GM18909 (cell line): ENCODE measurements at regions not wholly inside any gene's neighbourhood (a gene's known extent, or its start where the extent isn't known, plus 50 kb on each side); places are given as distances from the start of the nearest gene placed in this dataset.

Experiments used
- ATAC-seq: cut with Tn5 transposase; IDR thresholded peaks from one replicate; pipeline ENCODE4 v1.9.1; 2021; ENCODE audit warnings: mild to moderate bottlenecking; ENCODE audit not compliant: unreplicated experiment, poor library complexity

DNA sequence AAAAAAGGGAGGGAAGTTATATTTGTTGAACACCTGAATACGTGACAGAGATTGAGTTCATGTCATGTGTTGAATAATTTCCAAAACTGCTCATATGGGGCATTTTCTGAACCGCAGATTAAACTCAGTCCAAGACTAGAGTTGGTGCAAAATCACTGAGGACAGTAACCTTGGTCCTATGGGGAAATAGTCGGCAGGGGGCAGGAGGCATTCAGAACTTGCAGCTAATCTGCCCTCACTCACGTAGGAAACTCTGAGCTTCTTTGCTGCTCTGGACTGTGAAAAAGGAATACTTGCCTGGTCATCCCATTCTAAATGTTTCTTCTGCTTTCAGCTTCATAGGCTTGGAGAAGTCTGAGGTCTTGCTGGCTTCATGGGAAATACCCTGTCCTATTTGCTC, 228.3 kb upstream of the ZP4 start:
- no peak for ATAC-seq

DNA sequence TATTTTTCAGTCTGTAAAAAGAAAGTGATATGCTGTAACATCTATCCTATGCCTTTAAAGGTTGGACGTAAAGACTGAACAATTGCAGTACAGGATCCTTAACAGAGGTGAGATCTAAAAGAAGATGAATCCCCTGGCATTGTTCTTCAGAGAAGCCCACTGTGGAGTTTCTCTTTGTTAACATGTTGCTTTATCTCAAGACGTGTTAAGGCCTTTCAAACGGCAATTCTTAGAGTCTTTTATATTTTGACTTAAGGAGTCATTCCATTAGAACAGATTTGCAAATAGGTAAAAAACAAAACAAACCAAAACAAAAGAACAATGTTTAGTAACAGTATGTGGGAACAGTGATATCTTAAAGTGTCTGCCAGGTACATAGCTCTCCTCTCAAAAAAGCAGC, 225.1 kb upstream of the ZP4 start:
- ATAC-seq = no peak

DNA sequence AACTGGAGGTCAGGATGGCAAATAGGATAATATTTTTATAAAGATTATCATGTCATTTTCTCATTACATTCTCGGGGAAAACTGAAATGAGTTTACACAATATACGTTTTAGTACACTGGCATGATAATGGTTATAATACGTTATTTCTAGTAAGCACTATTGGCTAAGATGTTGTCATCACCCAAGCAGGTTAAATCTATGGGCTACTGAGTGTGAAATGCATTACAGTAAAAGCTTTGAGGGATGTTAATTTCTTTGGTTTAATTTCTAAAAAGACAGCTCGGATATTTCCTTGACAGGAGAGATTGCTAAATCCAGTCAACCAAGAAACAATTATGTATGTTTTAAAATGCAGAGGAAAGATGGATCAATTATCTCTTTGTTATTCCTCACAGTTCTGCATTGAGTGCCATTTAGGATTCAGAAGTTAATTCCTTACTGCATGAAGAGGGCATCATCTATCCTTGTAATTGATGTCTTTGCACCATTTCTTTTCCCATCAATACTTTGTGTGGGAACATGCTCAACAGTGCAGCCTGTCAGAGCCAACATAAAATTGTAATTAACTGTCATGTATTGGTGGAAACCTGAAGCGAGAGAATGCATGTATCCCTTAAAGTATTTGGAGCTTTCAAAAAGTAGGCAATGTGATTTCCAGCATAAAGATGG, 222.4 kb upstream of the ZP4 start:
- no peak for ATAC-seq

DNA sequence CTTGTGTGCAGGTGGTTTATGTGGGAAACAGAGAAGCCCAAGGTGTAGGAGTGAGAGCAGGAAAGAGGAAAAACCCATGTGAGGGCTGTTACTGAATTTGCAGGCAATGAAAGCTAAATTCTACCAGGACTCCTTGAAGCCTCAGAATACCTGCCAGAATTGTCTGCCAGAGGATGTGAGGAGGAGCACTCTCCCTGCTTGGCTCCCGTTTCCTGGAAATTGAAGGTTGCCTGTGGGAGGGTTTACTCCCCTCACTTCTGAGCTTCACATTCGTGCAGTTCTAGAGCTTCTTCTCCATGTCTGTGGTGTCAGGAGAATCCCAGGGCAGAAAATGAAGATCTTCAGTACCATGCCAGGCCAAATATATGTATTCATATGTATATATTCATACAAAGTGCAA, 220.8 kb upstream of the ZP4 start:
- no peak for ATAC-seq

DNA sequence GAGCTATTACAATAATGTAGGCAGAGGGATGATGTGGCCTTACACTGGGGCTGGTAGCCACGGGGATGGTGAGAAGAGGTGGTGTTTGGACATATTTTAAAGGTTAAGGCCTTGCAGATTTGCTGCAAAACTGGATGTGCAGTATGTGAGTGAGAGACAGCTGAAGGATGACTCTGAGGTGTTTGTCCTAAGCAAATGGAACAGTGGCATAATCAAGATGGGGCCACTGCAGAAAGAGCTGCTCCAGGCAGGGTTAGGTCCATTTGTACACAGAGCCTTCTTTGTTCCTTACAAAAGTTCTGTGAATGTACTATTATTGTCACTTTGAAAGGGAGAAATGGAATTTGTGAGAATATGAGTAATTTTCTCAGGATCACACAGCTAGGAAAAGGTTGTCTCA, 220.4 kb upstream of the ZP4 start:
- no peak for ATAC-seq

DNA sequence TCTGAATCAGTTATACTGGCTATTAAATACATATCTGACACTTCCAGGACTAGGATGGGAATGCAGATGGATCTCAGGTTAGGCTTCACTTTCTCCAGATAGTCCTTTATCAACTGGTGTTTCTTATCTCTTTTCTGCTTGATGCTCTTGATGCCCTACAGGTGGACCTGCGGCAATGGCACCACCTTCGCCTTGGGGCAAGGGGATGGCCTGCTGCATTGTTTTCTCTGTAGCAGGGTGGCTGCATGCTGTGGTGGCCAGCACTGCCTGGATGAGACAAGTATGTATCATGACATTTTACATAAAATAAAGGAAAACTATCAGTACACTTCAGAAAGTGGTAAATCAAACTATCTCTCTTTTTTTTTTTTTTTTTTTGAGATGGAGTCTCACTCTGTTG, 217.7 kb upstream of the ZP4 start:
- no peak for ATAC-seq

DNA sequence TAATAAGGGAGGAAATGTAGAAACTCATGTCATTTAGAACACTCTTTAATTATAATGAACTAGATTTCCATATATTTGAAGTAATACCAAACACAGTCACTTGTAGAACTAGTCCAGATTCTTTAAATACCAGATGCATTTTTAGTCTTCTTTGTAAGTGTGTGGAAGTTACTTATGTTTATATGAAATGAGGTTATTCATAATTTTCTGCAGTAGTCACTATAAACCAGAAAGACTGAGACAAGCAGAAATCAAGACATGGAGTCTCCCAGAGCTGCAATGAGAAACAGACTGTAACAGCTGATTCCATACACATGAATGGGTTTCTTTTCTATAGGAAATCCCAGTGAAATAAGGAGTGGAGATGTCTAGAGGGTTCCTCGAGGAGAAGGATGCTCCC, 216.6 kb upstream of the ZP4 start:
- no peak for ATAC-seq

- no peak for ATAC-seq
Observed at GRCh38 chr1:238104752-238105151, 214.0 kb upstream of the ZP4 start.

- no peak for ATAC-seq
Observed at GRCh38 chr1:238101923-238102322, 211.2 kb upstream of the ZP4 start.

DNA sequence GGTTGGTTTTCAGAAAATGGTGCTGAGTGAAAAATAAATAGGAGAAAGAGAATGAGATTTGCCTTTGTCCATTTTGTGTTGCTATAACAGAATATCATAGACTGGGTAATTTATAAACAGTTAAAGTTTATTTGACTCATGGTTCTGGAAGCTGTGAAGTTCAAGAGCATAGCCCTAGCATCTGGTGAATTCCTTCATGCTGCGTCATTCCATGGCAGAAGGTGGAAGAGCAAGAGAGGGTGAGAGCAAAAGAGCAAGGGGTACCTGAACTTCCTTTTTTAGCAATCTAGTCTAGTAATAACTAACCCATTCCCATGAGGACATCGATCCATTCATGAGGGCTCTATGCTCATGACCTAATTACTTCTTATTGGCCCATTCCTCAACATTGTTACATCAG, 209.1 kb upstream of the ZP4 start:
- no peak for ATAC-seq

GRCh38 chr1:238089615-238090014, 198.9 kb upstream of the ZP4 start:
- no peak for ATAC-seq

- ATAC-seq = no peak
Observed at GRCh38 chr1:238088560-238089290, 198.0 kb upstream of the ZP4 start.

GRCh38 chr1:238073991-238074390, 183.3 kb upstream of the ZP4 start:
- no peak for ATAC-seq

GRCh38 chr1:238071061-238071460, 180.3 kb upstream of the ZP4 start:
- no peak for ATAC-seq

- ATAC-seq = peak; percentile 55
Observed at GRCh38 chr1:238063454-238063853, 172.7 kb upstream of the ZP4 start.

DNA sequence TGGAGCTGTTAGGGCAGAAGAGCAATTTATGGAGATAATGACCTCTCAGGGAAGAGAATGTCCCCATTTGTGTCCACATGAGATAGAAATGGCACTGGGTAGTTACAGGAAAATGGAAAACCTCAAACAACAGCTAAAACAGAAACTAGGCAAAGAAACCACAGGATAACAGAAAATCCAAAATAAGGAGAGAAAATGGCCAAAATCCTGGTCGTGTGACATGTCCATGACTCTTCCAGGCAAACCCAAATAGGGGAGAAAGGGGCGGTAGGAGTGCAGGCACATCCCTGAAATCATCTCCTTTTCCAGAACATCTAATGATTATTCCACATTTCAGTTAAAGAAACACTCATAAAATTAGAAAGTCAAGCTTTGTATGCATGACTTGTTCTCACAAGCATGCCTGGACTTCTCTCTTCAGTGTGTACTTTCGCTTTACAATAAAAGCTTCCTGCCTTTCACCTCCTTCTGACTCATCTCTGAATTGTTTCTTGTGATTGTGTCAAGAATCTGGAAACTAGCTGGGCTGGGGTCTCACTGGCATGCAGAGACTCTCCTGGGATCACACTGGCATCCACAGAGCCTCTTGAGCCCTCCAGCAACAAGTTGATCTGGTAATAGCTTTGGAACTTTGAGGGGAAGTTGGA, 171.4 kb upstream of the ZP4 start:
- peak; percentile 58 for ATAC-seq

GRCh38 chr1:238060061-238060460, 169.3 kb upstream of the ZP4 start:
- ATAC-seq = peak; percentile 68

GRCh38 chr1:238052496-238053266, 162.0 kb upstream of the ZP4 start:
- ATAC-seq = no peak

- no peak for ATAC-seq
Observed at GRCh38 chr1:238029126-238029525, 138.4 kb upstream of the ZP4 start.

- no peak for ATAC-seq
Observed at GRCh38 chr1:238027366-238027765, 136.6 kb upstream of the ZP4 start.

DNA sequence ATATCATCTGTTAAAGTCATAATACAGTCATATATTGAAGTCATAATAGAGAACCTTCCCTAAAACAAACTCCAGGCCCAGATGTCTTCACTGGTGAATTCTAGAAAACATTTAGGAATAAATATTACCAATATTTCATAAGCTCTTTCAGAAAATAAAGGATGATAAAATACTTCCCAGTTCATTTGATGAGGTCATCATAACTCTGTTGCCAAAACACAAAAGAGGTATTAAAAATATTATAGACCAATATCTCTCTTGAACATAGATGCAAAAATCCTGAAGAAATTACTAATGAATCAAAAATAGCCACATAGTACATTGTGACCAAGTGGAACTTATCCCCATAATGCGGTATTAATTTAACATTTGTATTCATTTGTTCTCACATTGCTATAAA, 132.4 kb upstream of the ZP4 start:
- ATAC-seq = no peak
